Dedifferentiated amniotic fluid mesenchymal stem cell (primary cell): ENCODE measurements at regions not wholly inside any gene's neighbourhood (a gene's known extent, or its start where the extent isn't known, plus 50 kb on each side); places are given as distances from the start of the nearest gene placed in this dataset.
A peak's percentile ranks its signal among the peaks of the same experiment; 100 is the strongest.

Experiments used
- DNase-seq: peaks from one replicate; pipeline ENCODE4 v3.0.0-alpha.2; 2016; ENCODE audit errors: extremely low spot score

- no peak for DNase-seq
These were observed 369.9 kb upstream of the NR3C2 start for GRCh38 chr4:148812101-148812500.

GRCh38 chr4:148810461-148810860 lies 368.2 kb upstream of the NR3C2 start:
- no peak for DNase-seq

- no peak for DNase-seq
These were observed 366.2 kb upstream of the NR3C2 start for GRCh38 chr4:148808416-148808815.

GRCh38 chr4:148800940-148801339 lies 358.7 kb upstream of the NR3C2 start:
- DNase-seq = no peak

- DNase-seq = no peak
These were observed 358.2 kb upstream of the NR3C2 start for GRCh38 chr4:148800336-148800885.

GRCh38 chr4:148795156-148795864 lies 353.1 kb upstream of the NR3C2 start:
- DNase-seq = no peak

GRCh38 chr4:148793221-148793620 lies 351.0 kb upstream of the NR3C2 start:
- DNase-seq = no peak

- DNase-seq = no peak
These were observed 348.5 kb upstream of the NR3C2 start for GRCh38 chr4:148790691-148791090.

GRCh38 chr4:148790246-148790645 lies 348.0 kb upstream of the NR3C2 start:
- no peak for DNase-seq

GRCh38 chr4:148787831-148788477 lies 345.7 kb upstream of the NR3C2 start:
- DNase-seq = peak; percentile 75

GRCh38 chr4:148787285-148787684 lies 345.1 kb upstream of the NR3C2 start:
- no peak for DNase-seq

- no peak for DNase-seq
These were observed 344.5 kb upstream of the NR3C2 start for GRCh38 chr4:148786699-148787098.

GRCh38 chr4:148782284-148782683 lies 340.1 kb upstream of the NR3C2 start:
- no peak for DNase-seq

- DNase-seq = no peak
These were observed 338.3 kb upstream of the NR3C2 start for GRCh38 chr4:148780426-148781005.

- no peak for DNase-seq
These were observed 337.6 kb upstream of the NR3C2 start for GRCh38 chr4:148779771-148780170.

GRCh38 chr4:148778980-148779675 lies 336.9 kb upstream of the NR3C2 start:
- DNase-seq = no peak

GRCh38 chr4:148776941-148777340 lies 334.7 kb upstream of the NR3C2 start:
- DNase-seq = peak; percentile 85

- DNase-seq = no peak
These were observed 331.9 kb upstream of the NR3C2 start for GRCh38 chr4:148774134-148774533.

- DNase-seq = no peak
These were observed 331.1 kb upstream of the NR3C2 start for GRCh38 chr4:148773313-148773712.

- no peak for DNase-seq
These were observed 328.6 kb upstream of the NR3C2 start for GRCh38 chr4:148770848-148771247.

- no peak for DNase-seq
These were observed 328.2 kb upstream of the NR3C2 start for GRCh38 chr4:148770377-148770776.

- no peak for DNase-seq
These were observed 322.5 kb upstream of the NR3C2 start for GRCh38 chr4:148764720-148765119.
